Thoracic aorta (tissue), 2 donors: ENCODE measurements at regions not wholly inside any gene's neighbourhood (a gene's known extent, or its start where the extent isn't known, plus 50 kb on each side); places are given as distances from the start of the nearest gene placed in this dataset.

Experiments
- ATAC-seq: fragments of 150-250 bp; one replicate; pipeline ENCODE4 v1.8.0; 2017; ENCODE audit warnings: low read depth; ENCODE audit not compliant: insufficient number of reproducible peaks, low FRiP score
- DNase-seq: peaks from one replicate; pipeline ENCODE4 v3.0.0-alpha.2; 2020; ENCODE audit warnings: low spot score
- H3K27ac ChIP-seq, 2 donors: fragments of 200-600 bp; sonication (generic); 1 replicate in 1 of 2; 2 replicates in 1 of 2; pipeline ENCODE4 v1.5.1; 2016; ENCODE audit warnings: mild to moderate bottlenecking in 2 of 2, moderate library complexity in 2 of 2
- H3K27me3 ChIP-seq: fragments of 200-600 bp; sonication (generic); replicated peaks from 2 replicates; pipeline ENCODE4 v1.6.0; 2016; ENCODE audit warnings: mild to moderate bottlenecking; ENCODE audit not compliant: insufficient read depth
- H3K36me3 ChIP-seq: fragments of 200-600 bp; sonication (generic); one replicate; pipeline ENCODE4 v1.5.1; 2016
- H3K4me1 ChIP-seq, 2 donors: fragments of 200-600 bp; sonication (generic); 1 replicate in 1 of 2; 2 replicates in 1 of 2; pipeline versions ENCODE4 v1.5.1 to v1.6.0; 2016; ENCODE audit warnings: low read depth in 2 of 2, mild to moderate bottlenecking in 1 of 2; ENCODE audit not compliant: control insufficient read depth in 1 of 2
- H3K4me3 ChIP-seq: fragments of 200-600 bp; sonication (generic); 2 replicates; pipeline ENCODE4 v1.5.1; 2016; ENCODE audit warnings: mild to moderate bottlenecking
- H3K9me3 ChIP-seq: fragments of 200-600 bp; sonication (generic); 2 replicates; pipeline ENCODE4 v1.5.1; 2016
- TF ChIP-seq, protein P1 (sequence below): fragments of 200-600 bp; sonication (generic); IDR thresholded peaks from one replicate; pipeline ENCODE4 v1.5.1; 2019; ENCODE audit warnings: antibody characterized with exemption

DNA sequence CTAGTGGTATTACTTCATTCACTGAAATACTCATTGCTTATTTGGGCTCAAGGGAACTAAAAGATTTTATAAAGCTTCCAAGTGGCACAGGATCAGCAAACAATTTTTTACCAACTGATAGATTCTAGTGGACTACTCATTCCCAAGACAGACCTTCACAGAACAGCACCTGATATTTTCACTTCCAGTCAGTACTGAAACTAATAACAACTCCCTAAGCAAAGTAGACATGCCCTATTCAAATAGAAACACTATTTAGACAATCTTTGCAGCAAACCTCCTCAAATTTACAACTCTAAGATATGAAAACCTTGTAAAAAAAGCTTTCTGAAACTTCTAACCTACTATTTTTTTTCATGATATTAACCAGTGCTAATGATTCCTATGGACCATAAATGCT, 2345.8 kb downstream of the LRRC4C start:
- Histone ChIP-seq H3K27me3 (no peaks in the 10 kb centered on the region), H3K27ac (no peak overlapping the region), H3K9me3 (no peaks in the 10 kb centered on the region), H3K4me1 (no peaks in the 10 kb centered on the region), H3K36me3 (no peaks in the 10 kb centered on the region), H3K4me3 (no peak overlapping the region)
- DNase-seq (no peak), ATAC-seq (no peak)
- TF ChIP-seq, protein P1, sequence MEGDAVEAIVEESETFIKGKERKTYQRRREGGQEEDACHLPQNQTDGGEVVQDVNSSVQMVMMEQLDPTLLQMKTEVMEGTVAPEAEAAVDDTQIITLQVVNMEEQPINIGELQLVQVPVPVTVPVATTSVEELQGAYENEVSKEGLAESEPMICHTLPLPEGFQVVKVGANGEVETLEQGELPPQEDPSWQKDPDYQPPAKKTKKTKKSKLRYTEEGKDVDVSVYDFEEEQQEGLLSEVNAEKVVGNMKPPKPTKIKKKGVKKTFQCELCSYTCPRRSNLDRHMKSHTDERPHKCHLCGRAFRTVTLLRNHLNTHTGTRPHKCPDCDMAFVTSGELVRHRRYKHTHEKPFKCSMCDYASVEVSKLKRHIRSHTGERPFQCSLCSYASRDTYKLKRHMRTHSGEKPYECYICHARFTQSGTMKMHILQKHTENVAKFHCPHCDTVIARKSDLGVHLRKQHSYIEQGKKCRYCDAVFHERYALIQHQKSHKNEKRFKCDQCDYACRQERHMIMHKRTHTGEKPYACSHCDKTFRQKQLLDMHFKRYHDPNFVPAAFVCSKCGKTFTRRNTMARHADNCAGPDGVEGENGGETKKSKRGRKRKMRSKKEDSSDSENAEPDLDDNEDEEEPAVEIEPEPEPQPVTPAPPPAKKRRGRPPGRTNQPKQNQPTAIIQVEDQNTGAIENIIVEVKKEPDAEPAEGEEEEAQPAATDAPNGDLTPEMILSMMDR = no peak

DNA sequence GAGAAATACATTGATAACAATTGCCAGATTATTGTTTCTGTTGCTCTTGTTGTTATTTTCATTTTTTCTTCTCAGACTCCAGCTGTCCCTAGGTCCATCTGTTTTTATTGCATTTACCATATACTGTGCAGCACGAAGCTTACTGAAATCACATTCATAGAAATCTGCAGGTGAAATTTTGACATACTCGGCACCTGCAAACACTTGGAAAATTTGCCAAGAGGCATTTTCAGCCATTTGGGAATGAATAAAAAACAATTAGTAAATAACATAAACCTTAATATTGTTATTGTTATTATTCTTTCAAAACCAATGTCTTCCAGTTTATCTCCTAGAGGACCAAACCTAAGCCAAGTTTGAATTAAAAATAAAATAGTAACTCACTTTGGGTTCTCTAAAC, 2357.2 kb downstream of the LRRC4C start:
- Histone ChIP-seq H3K27ac (no peak overlapping the region), H3K9me3 (peaks cover 9% of the 10 kb centered on the region), H3K27me3 (no peaks in the 10 kb centered on the region), H3K4me1 (no peaks in the 10 kb centered on the region), H3K36me3 (no peaks in the 10 kb centered on the region), H3K4me3 (no peak overlapping the region)
- TF ChIP-seq, protein P1 = no peak
- ATAC-seq (no peak), DNase-seq (no peak)

DNA sequence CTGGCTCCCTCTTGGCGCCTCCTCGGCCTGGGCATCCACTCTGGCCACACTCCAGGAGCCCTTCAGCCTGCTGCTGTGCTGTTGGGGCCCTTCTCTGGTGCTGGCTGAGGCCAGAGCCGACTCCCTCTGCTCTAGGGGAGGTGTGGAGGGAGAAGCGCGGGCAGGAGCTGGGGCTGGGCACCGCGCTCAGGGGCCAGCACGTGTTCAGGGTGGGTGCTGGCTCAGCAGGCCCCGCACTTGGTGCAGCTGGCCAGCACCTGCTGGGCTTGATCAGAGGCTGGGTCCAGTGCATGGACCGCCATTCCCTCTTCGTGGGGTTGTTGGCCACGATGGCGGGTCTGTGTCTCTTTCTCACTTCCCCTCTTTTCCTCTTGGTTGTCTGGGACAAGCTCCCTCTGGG, 2381.0 kb downstream of the LRRC4C start:
- no peaks in the 10 kb centered on the region for H3K4me1 ChIP-seq
- H3K27ac ChIP-seq = no peak overlapping the region
- H3K36me3 ChIP-seq = no peaks in the 10 kb centered on the region
- no peaks in the 10 kb centered on the region for H3K27me3 ChIP-seq
- no peak overlapping the region for H3K4me3 ChIP-seq
- ATAC-seq (no peak), DNase-seq (no peak)
- no peaks in the 10 kb centered on the region for H3K9me3 ChIP-seq
- TF ChIP-seq, protein P1 = no peak

DNA sequence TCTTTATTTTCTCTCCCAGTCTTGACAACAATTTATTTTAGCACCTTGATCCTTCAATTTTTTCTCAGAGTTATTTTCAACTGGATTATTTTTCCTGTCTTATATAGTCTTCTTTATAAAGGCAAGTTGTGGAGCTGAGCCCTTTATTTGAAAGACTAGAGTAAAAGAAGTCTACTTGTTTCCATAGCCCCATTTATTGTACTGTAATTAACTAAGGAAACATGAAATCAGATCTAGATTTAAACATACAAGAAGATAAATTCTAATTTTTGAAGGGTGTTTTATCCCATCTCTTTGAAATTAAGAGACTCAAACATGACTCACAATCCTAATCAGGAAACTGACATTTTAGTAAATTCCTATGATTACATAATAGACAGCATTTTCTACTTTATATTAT, 2421.8 kb downstream of the LRRC4C start:
- TF ChIP-seq, protein P1 = no peak
- no peaks in the 10 kb centered on the region for H3K4me1 ChIP-seq
- H3K27me3 ChIP-seq = no peaks in the 10 kb centered on the region
- H3K9me3 ChIP-seq = no peaks in the 10 kb centered on the region
- no peak overlapping the region for H3K27ac ChIP-seq
- H3K36me3 ChIP-seq = no peaks in the 10 kb centered on the region
- ATAC-seq (no peak), DNase-seq (no peak)
- H3K4me3 ChIP-seq = no peak overlapping the region

DNA sequence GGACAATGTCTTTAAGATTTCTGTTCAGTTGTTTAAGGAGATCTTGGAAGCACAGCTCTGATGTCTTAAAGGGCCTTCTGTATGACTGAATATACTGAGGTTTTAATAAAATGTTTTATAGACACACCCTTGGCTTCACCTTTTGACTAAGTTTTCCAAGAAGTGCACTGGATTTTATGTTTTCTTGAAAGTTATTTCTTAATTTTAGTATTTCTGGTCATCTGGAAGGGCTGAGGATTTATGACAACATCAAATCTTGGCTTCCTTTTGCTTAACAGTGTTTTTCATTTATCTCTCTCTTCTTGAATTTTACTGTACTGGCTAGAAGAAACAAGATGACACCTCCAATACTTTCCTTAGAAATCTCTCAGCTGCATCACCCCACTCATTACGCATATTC, 2423.4 kb downstream of the LRRC4C start:
- Histone ChIP-seq H3K4me3 (no peak overlapping the region), H3K36me3 (no peaks in the 10 kb centered on the region), H3K27ac (no peak overlapping the region), H3K9me3 (no peaks in the 10 kb centered on the region), H3K4me1 (no peaks in the 10 kb centered on the region), H3K27me3 (no peaks in the 10 kb centered on the region)
- DNase-seq = no peak
- TF ChIP-seq, protein P1 = no peak
- no peak for ATAC-seq
